ENCODE measurements at regions not wholly inside any gene's neighbourhood (a gene's known extent, or its start where the extent isn't known, plus 50 kb on each side); places are given as distances from the start of the nearest gene placed in this dataset.

GRCh38 chr11:13552784-13553183 is 57.0 kb upstream of the PTH start:
- Histone ChIP-seq H3K4me2 (ENCODE audit: control insufficient read depth, insufficient read depth) (no peak overlapping the region), H3K27ac (ENCODE audit: control insufficient read depth, insufficient read depth) (no peak overlapping the region), H2AFZ (ENCODE audit: control insufficient read depth, low read depth, low read length) (no peak overlapping the region), H3K4me1 (ENCODE audit: control insufficient read depth, insufficient read depth, low read length) (no peaks in the 10 kb centered on the region), H3K36me3 (ENCODE audit: control insufficient read depth in 2 of 2, insufficient read depth in 2 of 2, low read length in 1 of 2) (no peaks in the 10 kb centered on the region), H3K79me2 (ENCODE audit: control insufficient read depth, insufficient read depth, low read length) (no peaks in the 10 kb centered on the region), H3K4me3 (no peak overlapping the region), H3K9me3 (replicated peaks; ENCODE audit: control insufficient read depth, insufficient read depth, low read length) (no peaks in the 10 kb centered on the region), H3K27me3 (replicated peaks in 1 of 2; ENCODE audit: control insufficient read depth in 2 of 2, insufficient read depth in 2 of 2, low read length in 1 of 2) (no peaks in the 10 kb centered on the region), H3K9ac (ENCODE audit: control insufficient read depth, insufficient read depth, low read length) (no peak overlapping the region), H4K20me1 (ENCODE audit: control insufficient read depth, insufficient read depth) (no peaks in the 10 kb centered on the region)
- no TSS peak for BruUV-seq (replicated peaks)
- intact Hi-C loops (cut with micrococcal nuclease; ENCODE audit: unreplicated experiment) (no loop called here), in situ Hi-C loops (cut with MboI) (no loop called here)
- CTCF ChIA-PET = no interaction called here
- SMC1A ChIA-PET (ENCODE audit: uncharacterized antibody, unreplicated experiment) = no interaction called here
- RAD21 ChIA-PET (ENCODE audit: unreplicated experiment) = no interaction called here
- POLR2A ChIA-PET = no interaction called here
- no peak for FAIRE-seq
- no peak for DNase-seq (ENCODE audit: low read depth, low spot score)
- WGBS (ENCODE audit: insufficient coverage, insufficient replicate concordance, low lambda C conversion rate, missing lambda C conversion rate) = 2% methylated on average over 3 of the region's 3 CpGs
- TF ChIP-seq STAT3 (IDR thresholded peaks at IDR 0.05; ENCODE audit: low read depth, low read length) (no peak), BCLAF1 (IDR thresholded peaks at IDR 0.05) (no peak), SIN3A (IDR thresholded peaks at IDR 0.05; ENCODE audit: low read depth, low read length) (no peak), TCF7 (IDR thresholded peaks at IDR 0.05; ENCODE audit: borderline replicate concordance) (no peak), PML (IDR thresholded peaks at IDR 0.05; ENCODE audit: low read length) (no peak), ESRRA (IDR thresholded peaks at IDR 0.05; ENCODE audit: low read length) (no peak), ZBED1 (IDR thresholded peaks at IDR 0.05; ENCODE audit: borderline replicate concordance) (no peak), KLF5 (IDR thresholded peaks at IDR 0.05; ENCODE audit: partially characterized antibody) (no peak), SMAD5 (IDR thresholded peaks at IDR 0.05; ENCODE audit: low read depth) (no peak), SREBF1 (IDR thresholded peaks at IDR 0.05; ENCODE audit: low read length) (no peak), MEF2A (IDR thresholded peaks at IDR 0.05; ENCODE audit: insufficient read depth, low read depth, low read length) (no peak), MEF2B (IDR thresholded peaks at IDR 0.05; ENCODE audit: partially characterized antibody, poor library complexity, severe bottlenecking) (no peak), SREBF2 (IDR thresholded peaks at IDR 0.05; ENCODE audit: low read length) (no peak), NR2C2 (IDR thresholded peaks at IDR 0.05; ENCODE audit: borderline replicate concordance, control insufficient read depth, insufficient read length, low read depth) (no peak)
- ATAC-seq = no peak
